Activated CD4-positive, CD25-positive, alpha-beta regulatory T cell (primary cell): ENCODE measurements at regions not wholly inside any gene's neighbourhood (a gene's known extent, or its start where the extent isn't known, plus 50 kb on each side); places are given as distances from the start of the nearest gene placed in this dataset.

ENCODE experiments used
- DNase-seq, 4 experiments: peaks; one replicate each; lab custom pipeline; 2025; lab: John Stamatoyannopoulos, UW

- no peak for DNase-seq
Measured at GRCh38 chr2:120677221-120677620, 58.4 kb upstream of the GLI2 start.

GRCh38 chr2:120677696-120678247 lies 57.9 kb upstream of the GLI2 start:
- DNase-seq, result no peak

GRCh38 chr2:120678251-120678650 lies 57.4 kb upstream of the GLI2 start:
- DNase-seq, result no peak

- DNase-seq, result no peak
Measured at GRCh38 chr2:120678926-120679325, 56.7 kb upstream of the GLI2 start.

- no peak for DNase-seq
Measured at GRCh38 chr2:120679526-120679925, 56.1 kb upstream of the GLI2 start.

GRCh38 chr2:120680136-120680761 lies 55.4 kb upstream of the GLI2 start:
- DNase-seq, result peak; percentile 18 to 55 (median 46)

GRCh38 chr2:120681181-120681580 lies 54.5 kb upstream of the GLI2 start:
- no peak for DNase-seq

GRCh38 chr2:120681696-120682288 lies 53.9 kb upstream of the GLI2 start:
- no peak for DNase-seq

GRCh38 chr2:120682654-120683053 lies 53.0 kb upstream of the GLI2 start:
- no peak for DNase-seq

GRCh38 chr2:120683081-120683480 lies 52.6 kb upstream of the GLI2 start:
- DNase-seq, result no peak

GRCh38 chr2:120683701-120684100 lies 52.0 kb upstream of the GLI2 start:
- DNase-seq, result no peak

GRCh38 chr2:120684289-120685065 lies 51.2 kb upstream of the GLI2 start:
- DNase-seq, result no peak

- DNase-seq, result no peak
Measured at GRCh38 chr2:120685066-120685973, 50.3 kb upstream of the GLI2 start.
